Sigmoid colon (tissue), 6 donors: ENCODE measurements at regions not wholly inside any gene's neighbourhood (a gene's known extent, or its start where the extent isn't known, plus 50 kb on each side); places are given as distances from the start of the nearest gene placed in this dataset.
A peak's percentile ranks its signal among the peaks of the same experiment; 100 is the strongest.

Source experiments
- DNase-seq: peaks from one replicate; pipeline ENCODE4 v3.0.0-alpha.2; 2019
- H3K27ac ChIP-seq, 4 donors: fragments of 200-600 bp; sonication (generic); one replicate each; pipeline ENCODE4 v1.5.1; 2016 to 2019; ENCODE audit warnings: mild to moderate bottlenecking in 1 of 4
- H3K27me3 ChIP-seq, 3 donors: fragments of 200-600 bp; sonication (generic); one replicate each; pipeline ENCODE4 v1.5.1; 2019; ENCODE audit warnings: mild to moderate bottlenecking in 1 of 3
- H3K36me3 ChIP-seq, 4 donors: fragments of 200-600 bp; sonication (generic); one replicate each; pipeline ENCODE4 v1.5.1; 2016 to 2019
- H3K4me1 ChIP-seq, 4 donors: fragments of 200-600 bp; sonication (generic); one replicate each; pipeline ENCODE4 v1.5.1; 2017 to 2019
- H3K4me3 ChIP-seq, 4 donors: fragments of 200-600 bp; sonication (generic); one replicate each; pipeline ENCODE4 v1.5.1; 2017 to 2019; ENCODE audit warnings: mild to moderate bottlenecking in 2 of 4, moderate library complexity in 1 of 4
- H3K9me3 ChIP-seq, 4 donors: fragments of 200-600 bp in 3 of 4; sonication (generic) in 3 of 4; one replicate each; pipeline versions ENCODE4 v1.5.1 to v1.6.1; 2013 to 2019
- CTCF ChIP-seq, 4 experiments: fragments of 450-650 bp in 3 of 4; fragments of 200-600 bp in 1 of 4; IDR thresholded peaks; one replicate each; pipeline ENCODE4 v1.5.1; 2016 to 2019; ENCODE audit warnings: antibody characterized with exemption in 4 of 4, mild to moderate bottlenecking in 3 of 4, moderate library complexity in 2 of 4
- EP300 ChIP-seq, 4 donors: sonication (generic); formaldehyde crosslinking; IDR thresholded peaks; one replicate each; pipeline ENCODE4 v1.6.1; 2017; ENCODE audit warnings: antibody characterized with exemption in 4 of 4
- POLR2A ChIP-seq, 2 donors: fragments of 450-650 bp; IDR thresholded peaks; one replicate each; pipeline ENCODE4 v1.6.1; 2016; ENCODE audit warnings: antibody characterized with exemption in 2 of 2, mild to moderate bottlenecking in 2 of 2, moderate library complexity in 2 of 2
- POLR2AphosphoS5 ChIP-seq, 4 donors: sonication (generic); formaldehyde crosslinking; IDR thresholded peaks; one replicate each; pipeline ENCODE4 v1.6.1; 2017; ENCODE audit warnings: antibody characterized with exemption in 4 of 4
- WGBS, 2 donors: extraction: QIAGEN DNeasy Blood & Tissue Kit; methylation state at CpG; one replicate each; pipeline ENCODE4 v1.1.7; 2013; 5-methylcytosine and 5-hydroxymethylcytosine counted together
- intact Hi-C: fragments of 100-400 bp; cut with DNase I; formaldehyde crosslinking; loops from one replicate; pipeline ENCODE4 v1.15.1; 2023
- donor health status: healthy with polysubstance abuse.
- donor health status: healthy.

- Histone ChIP-seq H3K27me3 (no peaks in the 10 kb centered on the region), H3K4me3 (no peak overlapping the region), H3K36me3 (no peaks in the 10 kb centered on the region), H3K27ac (no peak overlapping the region), H3K4me1 (no peaks in the 10 kb centered on the region), H3K9me3 (no peaks in the 10 kb centered on the region)
- intact Hi-C loops, result no loop called here
- TF ChIP-seq POLR2A (IDR thresholded peaks at IDR 0.05) (no peak), EP300 (IDR thresholded peaks at IDR 0.05) (no peak), CTCF (IDR thresholded peaks at IDR 0.05) (no peak), POLR2AphosphoS5 (IDR thresholded peaks at IDR 0.05) (no peak)
- DNase-seq, result no peak
- 71 to 81% methylated on average over 5 of the region's 5 CpGs for WGBS, 2 donors
Measured at GRCh38 chr18:43917520-43917919, 640.2 kb upstream of the SYT4 start.

DNA sequence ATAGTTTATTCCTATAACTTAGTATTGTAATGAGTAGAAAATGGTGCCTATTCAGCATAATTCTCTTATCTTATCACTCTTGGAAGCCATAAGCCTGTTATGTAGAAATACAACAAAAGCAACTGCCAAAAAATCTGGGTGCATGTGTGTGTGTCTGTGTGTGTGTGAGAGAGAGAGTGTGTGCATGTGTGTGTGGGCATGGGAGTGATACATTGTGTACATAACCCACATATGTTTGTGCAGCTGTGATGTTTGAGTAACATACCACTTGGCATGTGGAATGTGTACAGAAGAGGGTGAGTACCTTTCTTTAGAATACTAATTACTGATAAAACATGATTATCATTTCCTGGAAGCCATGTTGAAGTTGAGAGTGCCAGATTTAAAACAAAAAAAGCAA is 642.3 kb upstream of the SYT4 start:
- no peak for DNase-seq
- H3K27ac ChIP-seq, result no peak overlapping the region

GRCh38 chr18:43931439-43931838 is 654.1 kb upstream of the SYT4 start:
- H3K4me1 ChIP-seq, result peaks cover 0 to 21% (median 8%) of the 10 kb centered on the region in 4 donors
- H3K9me3 ChIP-seq, result no peaks in the 10 kb centered on the region
- no peak overlapping the region for H3K27ac ChIP-seq
- TF ChIP-seq CTCF (IDR thresholded peaks at IDR 0.05) (no peak), POLR2A (IDR thresholded peaks at IDR 0.05) (no peak), POLR2AphosphoS5 (IDR thresholded peaks at IDR 0.05) (no peak), EP300 (IDR thresholded peaks at IDR 0.05) (no peak)
- DNase-seq, result no peak
- intact Hi-C loops, result no loop called here
- no peaks in the 10 kb centered on the region for H3K27me3 ChIP-seq
- no peak overlapping the region for H3K4me3 ChIP-seq
- 72 to 81% methylated on average over 3 of the region's 3 CpGs for WGBS, 2 donors
- H3K36me3 ChIP-seq, result no peaks in the 10 kb centered on the region

More for the DNA sequence above, 642.3 kb upstream of the SYT4 start:
- Histone ChIP-seq H3K4me3 (no peak overlapping the region), H3K9me3 (no peaks in the 10 kb centered on the region), H3K36me3 (no peaks in the 10 kb centered on the region), H3K4me1 (no peaks in the 10 kb centered on the region), H3K27me3 (no peaks in the 10 kb centered on the region)
- intact Hi-C loops, result no loop called here
- TF ChIP-seq EP300 (IDR thresholded peaks at IDR 0.05), result no peak
- TF ChIP-seq POLR2A (IDR thresholded peaks at IDR 0.05), result no peak
- TF ChIP-seq CTCF (IDR thresholded peaks at IDR 0.05), result no peak
- no peak for TF ChIP-seq POLR2AphosphoS5 (IDR thresholded peaks at IDR 0.05)

GRCh38 chr18:43932140-43932539 is 654.9 kb upstream of the SYT4 start:
- Histone ChIP-seq H3K9me3 (no peaks in the 10 kb centered on the region), H3K36me3 (no peaks in the 10 kb centered on the region), H3K27me3 (no peaks in the 10 kb centered on the region), H3K4me3 (no peak overlapping the region), H3K27ac (no peak overlapping the region), H3K4me1 (peaks cover 0 to 21% (median 8%) of the 10 kb centered on the region in 4 donors)
- DNase-seq, result no peak
- intact Hi-C loops, result no loop called here
- no peak for TF ChIP-seq POLR2AphosphoS5 (IDR thresholded peaks at IDR 0.05)
- no peak for TF ChIP-seq POLR2A (IDR thresholded peaks at IDR 0.05)
- TF ChIP-seq EP300 (IDR thresholded peaks at IDR 0.05), result no peak
- TF ChIP-seq CTCF (IDR thresholded peaks at IDR 0.05), result no peak

GRCh38 chr18:43933177-43933576 is 655.9 kb upstream of the SYT4 start:
- Histone ChIP-seq H3K36me3 (no peaks in the 10 kb centered on the region), H3K9me3 (no peaks in the 10 kb centered on the region), H3K27me3 (no peaks in the 10 kb centered on the region), H3K4me3 (no peak overlapping the region), H3K4me1 (peaks cover 0 to 21% (median 8%) of the 10 kb centered on the region in 4 donors), H3K27ac (peak overlapping the region in 1 of 4 donors; percentile 1)
- DNase-seq, result no peak
- intact Hi-C loops, result no loop called here
- WGBS, 2 donors, result 71 to 86% methylated on average over 5 of the region's 5 CpGs
- TF ChIP-seq EP300 (IDR thresholded peaks at IDR 0.05), result no peak
- no peak for TF ChIP-seq CTCF (IDR thresholded peaks at IDR 0.05)
- TF ChIP-seq POLR2A (IDR thresholded peaks at IDR 0.05), result no peak
- TF ChIP-seq POLR2AphosphoS5 (IDR thresholded peaks at IDR 0.05), result no peak
